ENCODE measurements at regions not wholly inside any gene's neighbourhood (a gene's known extent, or its start where the extent isn't known, plus 50 kb on each side); places are given as distances from the start of the nearest gene placed in this dataset.

- H2BK15ac ChIP-seq (ENCODE audit: low read depth, low read length), result no peak overlapping the region
- H3K18ac ChIP-seq (ENCODE audit: low read depth, low read length), result no peak overlapping the region
- no peak overlapping the region for H3K9ac ChIP-seq (ENCODE audit: low read depth, low read length)
- no peaks in the 10 kb centered on the region for H3K9me1 ChIP-seq (ENCODE audit: insufficient read depth, low read length)
- no peaks in the 10 kb centered on the region for H3K27me3 ChIP-seq (ENCODE audit: control insufficient read depth, insufficient read depth, low read length)
- H2BK20ac ChIP-seq (ENCODE audit: low read depth, low read length), result no peak overlapping the region
- no TSS peak for BruUV-seq (replicated peaks)
- no peaks in the 10 kb centered on the region for H3K79me1 ChIP-seq (ENCODE audit: low read depth in 1 of 2, low read length in 2 of 2)
- H4K91ac ChIP-seq (ENCODE audit: insufficient read depth, low read depth, low read length), result no peak overlapping the region
- H2BK120ac ChIP-seq (ENCODE audit: low read depth, low read length), result no peak overlapping the region
- TF ChIP-seq CHD1 (IDR thresholded peaks at IDR 0.05; ENCODE audit: low read depth, low read length) (no peak), MAFK (IDR thresholded peaks at IDR 0.05; ENCODE audit: low read depth, low read length) (no peak), RFX5 (IDR thresholded peaks at IDR 0.05; ENCODE audit: low read depth, low read length) (no peak), USF2 (IDR thresholded peaks at IDR 0.05; ENCODE audit: low read depth, low read length) (no peak), BHLHE40 (IDR thresholded peaks at IDR 0.05; ENCODE audit: low read depth, low read length) (no peak), POLR2A (IDR thresholded peaks at IDR 0.05; ENCODE audit: low read depth, low read length) (no peak), CTCF (conservative IDR thresholded peaks at IDR 0.05; ENCODE audit: low read depth, low read length) (no peak), MXI1 (IDR thresholded peaks at IDR 0.05; ENCODE audit: borderline replicate concordance, low read depth, low read length) (no peak), RCOR1 (IDR thresholded peaks at IDR 0.05; ENCODE audit: insufficient replicate concordance, low read length) (no peak), FOS (IDR thresholded peaks at IDR 0.05; ENCODE audit: low read depth, low read length) (no peak), ELK1 (IDR thresholded peaks at IDR 0.05; ENCODE audit: borderline replicate concordance, low read depth, low read length) (no peak), RAD21 (IDR thresholded peaks at IDR 0.05; ENCODE audit: low read length) (no peak), NFE2L2 (IDR thresholded peaks at IDR 0.05; ENCODE audit: low read depth, low read length) (no peak)
- H4K20me1 ChIP-seq (ENCODE audit: insufficient read depth, low read length), result no peaks in the 10 kb centered on the region
- no peak overlapping the region for H3K14ac ChIP-seq (replicated peaks; ENCODE audit: low read depth, low read length)
- intact Hi-C loops (cut with micrococcal nuclease), result no loop called here
- dilution Hi-C loops (cut with HindIII; ENCODE audit: low sequenced_read_pairs, unreplicated experiment), result no loop called here
- POLR2A ChIA-PET (ENCODE audit: unreplicated experiment), result no interaction called here
- H3K36me3 ChIP-seq (ENCODE audit: control insufficient read depth, insufficient read depth, low read length), result no peaks in the 10 kb centered on the region
- no peak overlapping the region for H3K23ac ChIP-seq (ENCODE audit: low read depth, low read length)
- H3K9me3 ChIP-seq (ENCODE audit: control insufficient read depth, insufficient read depth, low read length), result no peaks in the 10 kb centered on the region
- H2AK9ac ChIP-seq (replicated peaks; ENCODE audit: low read depth, low read length, poor library complexity), result no peak overlapping the region
- no peak overlapping the region for H2AK5ac ChIP-seq (ENCODE audit: low read depth, low read length)
- 87% methylated on average over 3 of the region's 12 CpGs; no CpG with 5 or more reads in 1 of the 2 experiments for WGBS, 2 experiments (ENCODE audit: extremely low coverage in 2 of 2, insufficient read length in 1 of 2)
- no peak overlapping the region for H3K4me3 ChIP-seq (ENCODE audit: insufficient read depth, low read depth, low read length)
- H3K4ac ChIP-seq (ENCODE audit: low read depth, low read length), result no peak overlapping the region
- no peak overlapping the region for H2BK5ac ChIP-seq (ENCODE audit: low read depth, low read length, poor library complexity, severe bottlenecking)
- in situ Hi-C loops (cut with MboI; ENCODE audit: low sequenced_read_pairs), result no loop called here
- DNase-seq (no peak), ATAC-seq (ENCODE audit: low read depth) (no peak)
- H3K4me2 ChIP-seq (ENCODE audit: low read depth, low read length), result no peak overlapping the region
- no peak overlapping the region for H3K27ac ChIP-seq (ENCODE audit: insufficient read depth, low read length)
- no peak overlapping the region for H4K8ac ChIP-seq (ENCODE audit: low read depth in 2 of 2, low read length in 2 of 2)
- peaks cover 3% of the 10 kb centered on the region; the same call in 1 of the 2 replicates for H3K4me1 ChIP-seq (ENCODE audit: control insufficient read depth, insufficient read depth, low read length)
- no peak overlapping the region for H3K56ac ChIP-seq (ENCODE audit: extremely low read depth, insufficient read depth, low read length)
- no peak overlapping the region for H4K5ac ChIP-seq (ENCODE audit: low read depth, low read length)
- H2AFZ ChIP-seq (replicated peaks; ENCODE audit: low read length, poor library complexity), result no peak overlapping the region
- CTCF ChIA-PET, result no interaction called here
Observed at GRCh38 chr5:11898-12297, 80.1 kb upstream of the PLEKHG4B start.

Data from IMR-90 (cell line).